Spleen (tissue), 11 donors: ENCODE measurements at regions not wholly inside any gene's neighbourhood (a gene's known extent, or its start where the extent isn't known, plus 50 kb on each side); places are given as distances from the start of the nearest gene placed in this dataset.
A peak's percentile ranks its signal among the peaks of the same experiment; 100 is the strongest.
"Not testable (repeated sequence)": the region's sequence is repeated elsewhere in the genome, so short reads cannot be mapped to it uniquely, and the experiment has no call there.

Source experiments
- DNase-seq: peaks from one replicate; pipeline ENCODE4 v3.0.0-alpha.2; 2020
- H3K27ac ChIP-seq, 8 donors: fragments of 200-600 bp; sonication (generic) in 7 of 8; 1 replicate in 4 of 8; 2 replicates in 4 of 8; pipeline versions ENCODE4 v1.5.0 to v1.8.0; 2016 to 2021; ENCODE audit warnings: inconsistent platforms in 4 of 8, mild to moderate bottlenecking in 4 of 8, moderate library complexity in 1 of 8
- H3K27me3 ChIP-seq, 7 donors: fragments of 200-600 bp; sonication (generic) in 6 of 7; replicated peaks in 1 of 7; 1 replicate in 4 of 7; 2 replicates in 3 of 7; pipeline versions ENCODE4 v1.5.0 to v1.8.0; 2016 to 2021; ENCODE audit warnings: inconsistent platforms in 3 of 7, mild to moderate bottlenecking in 1 of 7
- H3K36me3 ChIP-seq, 6 donors: fragments of 200-600 bp; sonication (generic) in 5 of 6; 1 replicate in 4 of 6; 2 replicates in 2 of 6; pipeline versions ENCODE4 v1.5.0 to v1.8.0; 2016 to 2021; ENCODE audit warnings: inconsistent platforms in 2 of 6
- H3K4me1 ChIP-seq, 6 donors: fragments of 200-600 bp; sonication (generic) in 5 of 6; 1 replicate in 3 of 6; 2 replicates in 3 of 6; pipeline versions ENCODE4 v1.5.0 to v1.8.0; 2016 to 2021; ENCODE audit warnings: inconsistent platforms in 3 of 6
- H3K4me3 ChIP-seq, 8 donors: fragments of 200-600 bp; sonication (generic) in 7 of 8; 1 replicate in 4 of 8; 2 replicates in 4 of 8; pipeline versions ENCODE4 v1.5.0 to v1.8.0; 2016 to 2021; ENCODE audit warnings: inconsistent platforms in 4 of 8, mild to moderate bottlenecking in 4 of 8, moderate library complexity in 2 of 8
- H3K9me3 ChIP-seq, 8 donors: fragments of 200-600 bp; sonication (generic) in 7 of 8; 1 replicate in 4 of 8; 2 replicates in 4 of 8; pipeline versions ENCODE4 v1.5.0 to v1.8.0; 2016 to 2021; ENCODE audit warnings: inconsistent platforms in 4 of 8
- POLR2A ChIP-seq, 3 donors: fragments of 450-650 bp; IDR thresholded peaks; one replicate each; pipeline ENCODE4 v1.5.1; 2017; ENCODE audit warnings: antibody characterized with exemption in 3 of 3, mild to moderate bottlenecking in 1 of 3
- POLR2AphosphoS5 ChIP-seq, 3 donors: sonication (generic); formaldehyde crosslinking; IDR thresholded peaks; one replicate each; pipeline ENCODE4 v1.5.1; 2017; ENCODE audit warnings: antibody characterized with exemption in 3 of 3
- WGBS, 5 donors: extraction: QIAGEN DNeasy Blood & Tissue Kit in 3 of 5; methylation state at CpG; one replicate each; pipeline versions ENCODE4 v1.1.5 to v1.1.7; 2013 to 2018; 5-methylcytosine and 5-hydroxymethylcytosine counted together
- intact Hi-C: fragments of 100-400 bp; cut with DNase I; formaldehyde crosslinking; loops from one replicate; pipeline ENCODE4 v1.15.0; 2023; ENCODE audit warnings: low total_unique reads
- TF ChIP-seq, protein P1 (sequence below), 11 experiments: fragments of 200-600 bp in 7 of 11; fragments of 450-650 bp in 4 of 11; sonication (generic) in 4 of 11; IDR thresholded peaks in 8 of 11; conservative IDR thresholded peaks in 3 of 11; 1 replicate in 7 of 11; 2 replicates in 4 of 11; pipeline versions ENCODE4 v1.4.0 to v1.8.0; 2016 to 2021; ENCODE audit warnings: antibody characterized with exemption in 11 of 11, inconsistent platforms in 4 of 11, mild to moderate bottlenecking in 1 of 11
- donor health status: healthy with polysubstance abuse.
- donor health status: DM: no; HTN: no; CAD: no; lungs with moderate emphysema.
- donor health status: DM: no; HTN: no; CAD: no.
- donor health status: Bipolar disorder and iron deficiency.
- donor health status: healthy.
- donor health status: DM: no; HTN: no; CAD: no.
- donor health status: DM: yes; HTN: yes; CAD: no.

DNA sequence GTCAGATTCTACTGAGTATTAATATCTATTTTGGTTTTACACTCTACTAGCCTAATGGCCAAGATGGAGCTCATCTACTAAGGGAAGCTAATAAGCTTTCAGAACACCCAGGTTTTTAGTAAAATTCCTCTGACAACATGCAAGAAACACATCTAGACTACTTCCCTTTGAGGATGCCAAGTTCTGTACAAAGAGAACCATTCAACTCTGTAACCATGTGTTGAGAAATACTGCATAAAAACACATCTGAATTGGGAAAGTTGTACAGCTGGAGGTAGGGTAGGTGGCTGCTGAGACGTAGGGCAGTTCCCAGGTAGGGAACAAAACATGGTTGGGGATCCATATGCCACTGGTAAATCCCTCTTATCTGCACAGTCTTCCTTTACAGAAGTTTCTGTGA is 66.2 kb downstream of the SC5D start:
- DNase-seq: no peak
- Histone ChIP-seq H3K36me3 (no peaks in the 10 kb centered on the region), H3K4me1 (peaks cover 0 to 19% (median 0%) of the 10 kb centered on the region in 6 donors), H3K27me3 (no peaks in the 10 kb centered on the region), H3K27ac (peak overlapping the region in 6 of 8 donors; percentile 39 to 83 (median 62)), H3K9me3 (no peaks in the 10 kb centered on the region), H3K4me3 (peak overlapping the region in 1 of 8 donors; percentile 12)
- 32 to 73% (median 57%) methylated on average over 1 of the region's 1 CpG for WGBS, 5 donors
- intact Hi-C loops: no loop called here
- TF ChIP-seq, protein P1, sequence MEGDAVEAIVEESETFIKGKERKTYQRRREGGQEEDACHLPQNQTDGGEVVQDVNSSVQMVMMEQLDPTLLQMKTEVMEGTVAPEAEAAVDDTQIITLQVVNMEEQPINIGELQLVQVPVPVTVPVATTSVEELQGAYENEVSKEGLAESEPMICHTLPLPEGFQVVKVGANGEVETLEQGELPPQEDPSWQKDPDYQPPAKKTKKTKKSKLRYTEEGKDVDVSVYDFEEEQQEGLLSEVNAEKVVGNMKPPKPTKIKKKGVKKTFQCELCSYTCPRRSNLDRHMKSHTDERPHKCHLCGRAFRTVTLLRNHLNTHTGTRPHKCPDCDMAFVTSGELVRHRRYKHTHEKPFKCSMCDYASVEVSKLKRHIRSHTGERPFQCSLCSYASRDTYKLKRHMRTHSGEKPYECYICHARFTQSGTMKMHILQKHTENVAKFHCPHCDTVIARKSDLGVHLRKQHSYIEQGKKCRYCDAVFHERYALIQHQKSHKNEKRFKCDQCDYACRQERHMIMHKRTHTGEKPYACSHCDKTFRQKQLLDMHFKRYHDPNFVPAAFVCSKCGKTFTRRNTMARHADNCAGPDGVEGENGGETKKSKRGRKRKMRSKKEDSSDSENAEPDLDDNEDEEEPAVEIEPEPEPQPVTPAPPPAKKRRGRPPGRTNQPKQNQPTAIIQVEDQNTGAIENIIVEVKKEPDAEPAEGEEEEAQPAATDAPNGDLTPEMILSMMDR (IDR thresholded peaks at IDR 0.05 in 8 of 11, conservative IDR thresholded peaks at IDR 0.05 in 3 of 11): no peak
- no peak for TF ChIP-seq POLR2AphosphoS5 (IDR thresholded peaks at IDR 0.05)
- no peak for TF ChIP-seq POLR2A (IDR thresholded peaks at IDR 0.05)

DNA sequence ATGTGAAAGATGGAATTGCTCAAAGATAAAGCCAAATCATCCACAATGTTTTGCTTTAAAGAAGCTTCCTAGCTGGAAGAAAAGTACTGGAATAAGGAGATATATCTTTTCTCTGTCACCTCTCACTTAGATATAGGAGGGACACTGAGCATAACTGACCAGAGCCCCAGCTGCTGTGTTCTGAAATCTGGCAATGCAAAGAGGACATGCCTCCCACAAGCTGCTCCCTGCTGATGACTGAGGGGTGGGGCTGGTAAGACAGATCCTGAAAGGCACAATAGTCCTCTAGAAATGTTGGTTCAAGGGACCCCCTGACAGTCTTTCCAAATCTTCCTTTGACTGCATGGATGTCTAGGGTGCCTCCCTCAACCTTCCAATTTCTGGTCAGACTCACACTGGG is 67.0 kb downstream of the SC5D start:
- H3K4me1 ChIP-seq: peaks cover 0 to 19% (median 0%) of the 10 kb centered on the region in 6 donors
- H3K4me3 ChIP-seq: no peak overlapping the region
- H3K36me3 ChIP-seq: no peaks in the 10 kb centered on the region
- no peak for DNase-seq
- no peaks in the 10 kb centered on the region for H3K27me3 ChIP-seq
- TF ChIP-seq POLR2AphosphoS5 (IDR thresholded peaks at IDR 0.05) (no peak), POLR2A (IDR thresholded peaks at IDR 0.05) (no peak)
- TF ChIP-seq, protein P1 (IDR thresholded peaks at IDR 0.05 in 8 of 11, conservative IDR thresholded peaks at IDR 0.05 in 3 of 11): no peak
- intact Hi-C loops: no loop called here
- H3K9me3 ChIP-seq: no peaks in the 10 kb centered on the region
- peak overlapping the region in 1 of 8 donors; percentile 83 for H3K27ac ChIP-seq

DNA sequence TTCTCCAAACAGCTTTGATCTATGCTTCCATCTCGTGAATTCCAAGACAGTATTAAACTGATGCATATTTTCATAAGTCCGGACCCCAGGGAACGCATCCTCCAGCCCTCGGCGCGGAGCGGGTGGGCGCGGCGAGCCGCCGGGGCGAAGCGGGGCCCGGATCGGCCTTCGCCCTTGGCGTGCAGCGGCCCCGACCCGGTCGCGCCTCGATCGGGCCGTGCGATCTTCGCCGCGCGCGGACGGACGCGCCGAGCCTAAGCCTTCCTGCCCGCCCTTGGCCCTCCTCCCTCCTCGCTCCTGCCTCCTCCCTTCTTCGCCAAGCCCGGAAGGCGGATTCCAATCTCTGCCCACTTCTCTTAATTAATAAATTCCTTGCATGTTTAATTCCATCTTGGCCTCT is 70.4 kb downstream of the SC5D start:
- H3K27me3 ChIP-seq, H3K4me3 ChIP-seq, H3K36me3 ChIP-seq, intact Hi-C loops, DNase-seq, H3K27ac ChIP-seq, H3K9me3 ChIP-seq: not testable (repeated sequence)
- H3K4me1 ChIP-seq: peaks cover 6 to 34% (median 13%) of the 10 kb centered on the region in 6 donors
- WGBS, 5 donors: 92 to 97% (median 97%) methylated on average over 39 to 41 of the region's 41 CpGs

DNA sequence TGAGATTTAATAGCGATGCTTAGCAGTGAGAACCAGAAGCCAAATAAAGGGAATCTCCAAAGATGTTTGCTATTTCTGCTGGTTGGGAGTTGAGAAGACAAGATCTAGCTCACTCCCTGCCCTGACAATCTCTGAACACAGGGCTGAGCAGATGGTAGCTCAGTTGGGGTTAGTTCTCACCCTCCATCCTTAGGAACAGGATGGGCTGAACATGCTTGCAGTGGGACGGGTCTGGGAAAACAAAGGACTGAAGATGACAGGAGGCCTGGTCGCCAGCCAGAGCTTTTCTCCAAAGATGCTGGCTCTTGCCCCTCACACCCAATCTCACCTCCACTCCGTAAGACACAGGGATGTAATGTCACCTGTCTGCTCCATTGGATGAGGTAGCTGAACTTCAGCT is 72.7 kb downstream of the SC5D start:
- TF ChIP-seq POLR2A (IDR thresholded peaks at IDR 0.05) (no peak), POLR2AphosphoS5 (IDR thresholded peaks at IDR 0.05) (no peak)
- TF ChIP-seq, protein P1 (IDR thresholded peaks at IDR 0.05 in 8 of 11, conservative IDR thresholded peaks at IDR 0.05 in 3 of 11): no peak
- Histone ChIP-seq H3K27ac (no peak overlapping the region), H3K36me3 (no peaks in the 10 kb centered on the region), H3K4me1 (peaks cover 9 to 38% (median 22%) of the 10 kb centered on the region in 6 donors), H3K9me3 (no peaks in the 10 kb centered on the region), H3K4me3 (no peak overlapping the region), H3K27me3 (no peaks in the 10 kb centered on the region)
- WGBS, 5 donors: 91 to 95% (median 91%) methylated on average over 4 of the region's 4 CpGs
- no peak for DNase-seq
- intact Hi-C loops: no loop called here

DNA sequence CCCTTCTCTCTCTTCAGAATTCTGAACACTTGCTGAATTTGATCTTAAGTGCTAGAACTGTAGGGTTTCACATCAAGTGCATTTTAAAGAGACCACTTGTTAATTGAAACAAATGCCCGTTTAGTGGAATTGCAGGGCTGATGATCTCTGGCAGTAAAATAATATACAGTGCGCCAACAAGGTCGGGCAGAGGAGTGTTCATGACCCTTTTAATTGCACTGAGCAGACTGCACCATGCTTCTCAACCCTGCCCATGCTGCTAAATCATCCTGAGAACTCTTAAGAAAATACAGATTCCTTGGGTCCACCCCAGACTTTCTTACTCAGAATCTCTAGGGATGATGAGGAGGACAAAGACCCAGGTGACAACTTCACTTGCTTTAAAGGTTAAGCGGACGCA is 73.5 kb downstream of the SC5D start:
- TF ChIP-seq, protein P1 (IDR thresholded peaks at IDR 0.05 in 8 of 11, conservative IDR thresholded peaks at IDR 0.05 in 3 of 11): no peak
- TF ChIP-seq POLR2AphosphoS5 (IDR thresholded peaks at IDR 0.05): no peak
- no peak for TF ChIP-seq POLR2A (IDR thresholded peaks at IDR 0.05)
- Histone ChIP-seq H3K4me1 (peaks cover 9 to 42% (median 22%) of the 10 kb centered on the region in 6 donors), H3K27ac (no peak overlapping the region), H3K36me3 (no peaks in the 10 kb centered on the region), H3K27me3 (no peaks in the 10 kb centered on the region), H3K9me3 (no peaks in the 10 kb centered on the region), H3K4me3 (no peak overlapping the region)
- no peak for DNase-seq
- 86 to 92% (median 90%) methylated on average over 5 of the region's 5 CpGs for WGBS, 5 donors
- intact Hi-C loops: no loop called here
